GM12892 (cell line): ENCODE measurements at regions not wholly inside any gene's neighbourhood (a gene's known extent, or its start where the extent isn't known, plus 50 kb on each side); places are given as distances from the start of the nearest gene placed in this dataset.

Experiments used
- POLR2A ChIP-seq: IDR thresholded peaks from 2 replicates; pipeline ENCODE4 v1.6.1; 2011; ENCODE audit warnings: low read depth, low read length, control low read depth
- POLR2AphosphoS5 ChIP-seq: IDR thresholded peaks from 2 replicates; pipeline ENCODE4 v1.6.1; 2011; ENCODE audit warnings: low read depth, low read length, control low read depth

DNA sequence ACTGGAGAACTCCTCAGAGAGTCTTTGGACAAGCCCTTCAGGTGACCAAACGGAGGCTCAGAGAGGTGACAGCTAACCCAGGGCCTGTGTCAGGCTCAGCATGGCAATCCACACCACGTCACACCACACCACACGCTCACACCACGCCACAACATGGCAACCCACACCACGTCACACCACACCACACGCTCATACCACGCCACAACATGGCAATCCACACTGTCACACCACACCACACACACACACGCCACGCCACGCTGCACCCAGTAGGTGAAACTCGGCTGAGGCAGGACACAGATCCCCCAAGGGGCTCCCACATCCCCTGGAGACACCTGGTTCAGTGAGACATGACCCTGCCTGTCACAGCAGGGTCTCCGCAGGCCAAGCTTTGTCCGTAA lies 107.3 kb downstream of the PDGFA start:
- no peak for TF ChIP-seq POLR2AphosphoS5
- TF ChIP-seq POLR2A, result no peak
